ENCODE measurements at regions not wholly inside any gene's neighbourhood (a gene's known extent, or its start where the extent isn't known, plus 50 kb on each side); places are given as distances from the start of the nearest gene placed in this dataset.

GRCh38 chr2:235311044-235311443, 182.8 kb upstream of the AGAP1 start:
- H3K4me1 ChIP-seq (ENCODE audit: control insufficient read depth, extremely low read depth, insufficient read depth, low read length), result no peaks in the 10 kb centered on the region
- no peak overlapping the region for H3K27ac ChIP-seq (ENCODE audit: insufficient read depth, low read length)
- no peaks in the 10 kb centered on the region for H3K9me3 ChIP-seq (ENCODE audit: control insufficient read depth, insufficient read depth, low read depth, low read length)
- no peaks in the 10 kb centered on the region for H3K36me3 ChIP-seq (ENCODE audit: control insufficient read depth, insufficient read depth, low read length)
- no peak for TF ChIP-seq EZH2 (IDR thresholded peaks at IDR 0.05; ENCODE audit: low read length, missing control alignments)
- TF ChIP-seq, protein P1, sequence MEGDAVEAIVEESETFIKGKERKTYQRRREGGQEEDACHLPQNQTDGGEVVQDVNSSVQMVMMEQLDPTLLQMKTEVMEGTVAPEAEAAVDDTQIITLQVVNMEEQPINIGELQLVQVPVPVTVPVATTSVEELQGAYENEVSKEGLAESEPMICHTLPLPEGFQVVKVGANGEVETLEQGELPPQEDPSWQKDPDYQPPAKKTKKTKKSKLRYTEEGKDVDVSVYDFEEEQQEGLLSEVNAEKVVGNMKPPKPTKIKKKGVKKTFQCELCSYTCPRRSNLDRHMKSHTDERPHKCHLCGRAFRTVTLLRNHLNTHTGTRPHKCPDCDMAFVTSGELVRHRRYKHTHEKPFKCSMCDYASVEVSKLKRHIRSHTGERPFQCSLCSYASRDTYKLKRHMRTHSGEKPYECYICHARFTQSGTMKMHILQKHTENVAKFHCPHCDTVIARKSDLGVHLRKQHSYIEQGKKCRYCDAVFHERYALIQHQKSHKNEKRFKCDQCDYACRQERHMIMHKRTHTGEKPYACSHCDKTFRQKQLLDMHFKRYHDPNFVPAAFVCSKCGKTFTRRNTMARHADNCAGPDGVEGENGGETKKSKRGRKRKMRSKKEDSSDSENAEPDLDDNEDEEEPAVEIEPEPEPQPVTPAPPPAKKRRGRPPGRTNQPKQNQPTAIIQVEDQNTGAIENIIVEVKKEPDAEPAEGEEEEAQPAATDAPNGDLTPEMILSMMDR (conservative IDR thresholded peaks at IDR 0.05 in 1 of 2, IDR thresholded peaks at IDR 0.05 in 1 of 2; ENCODE audit: low read depth in 1 of 2, low read length in 2 of 2), result no peak
- no peaks in the 10 kb centered on the region for H3K27me3 ChIP-seq (ENCODE audit: control insufficient read depth, insufficient read depth, low read length)
- no peak for DNase-seq (ENCODE audit: low read depth in 2 of 2)
- no peak overlapping the region for H3K4me2 ChIP-seq (ENCODE audit: extremely low read depth, insufficient read depth, low read length)
- H3K79me2 ChIP-seq (ENCODE audit: control insufficient read depth, insufficient read depth, low read length), result no peaks in the 10 kb centered on the region
- H3K9ac ChIP-seq (ENCODE audit: insufficient read depth, low read length), result no peak overlapping the region
- H3K4me3 ChIP-seq (replicated peaks in 1 of 4; ENCODE audit: control extremely low read depth in 1 of 4, insufficient read depth in 1 of 4, low read depth in 3 of 4, low read length in 4 of 4), result no peak overlapping the region
- H4K20me1 ChIP-seq (ENCODE audit: control insufficient read depth, extremely low read depth, insufficient read depth, low read length), result no peaks in the 10 kb centered on the region
- H2AFZ ChIP-seq (ENCODE audit: low read length), result no peak overlapping the region

DNA sequence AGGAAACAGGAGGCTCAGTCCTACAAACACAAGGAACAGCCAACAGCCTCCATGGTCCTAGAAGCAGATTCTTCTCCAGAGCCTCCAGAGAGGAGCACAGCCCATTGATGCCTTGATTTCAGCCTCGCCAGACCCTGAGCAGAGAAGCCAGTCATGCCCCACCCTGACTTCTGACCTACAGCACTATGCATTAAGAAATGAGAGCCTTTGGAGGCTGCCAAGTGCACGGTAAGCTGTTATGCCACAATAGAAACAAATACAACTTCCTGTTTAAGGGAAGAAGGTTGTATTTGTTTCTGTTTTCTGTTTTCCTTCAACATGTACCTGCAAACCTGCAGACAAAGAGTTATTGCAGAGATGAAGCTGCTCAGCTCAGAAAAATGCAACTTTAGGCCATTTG, 181.3 kb upstream of the AGAP1 start:
- TF ChIP-seq, protein P1 (conservative IDR thresholded peaks at IDR 0.05 in 1 of 2, IDR thresholded peaks at IDR 0.05 in 1 of 2; ENCODE audit: low read depth in 1 of 2, low read length in 2 of 2), result no peak
- no peak for TF ChIP-seq EZH2 (IDR thresholded peaks at IDR 0.05; ENCODE audit: low read length, missing control alignments)
- no peaks in the 10 kb centered on the region for H3K9me3 ChIP-seq (ENCODE audit: control insufficient read depth, insufficient read depth, low read depth, low read length)
- H3K9ac ChIP-seq (ENCODE audit: insufficient read depth, low read length), result no peak overlapping the region
- H3K4me2 ChIP-seq (ENCODE audit: extremely low read depth, insufficient read depth, low read length), result no peak overlapping the region
- no peaks in the 10 kb centered on the region for H4K20me1 ChIP-seq (ENCODE audit: control insufficient read depth, extremely low read depth, insufficient read depth, low read length)
- no peak overlapping the region for H3K4me3 ChIP-seq (replicated peaks in 1 of 4; ENCODE audit: control extremely low read depth in 1 of 4, insufficient read depth in 1 of 4, low read depth in 3 of 4, low read length in 4 of 4)
- no peaks in the 10 kb centered on the region for H3K79me2 ChIP-seq (ENCODE audit: control insufficient read depth, insufficient read depth, low read length)
- no peaks in the 10 kb centered on the region for H3K4me1 ChIP-seq (ENCODE audit: control insufficient read depth, extremely low read depth, insufficient read depth, low read length)
- no peak overlapping the region for H2AFZ ChIP-seq (ENCODE audit: low read length)
- H3K27ac ChIP-seq (ENCODE audit: insufficient read depth, low read length), result no peak overlapping the region
- DNase-seq (ENCODE audit: low read depth in 2 of 2), result no peak
- no peaks in the 10 kb centered on the region for H3K27me3 ChIP-seq (ENCODE audit: control insufficient read depth, insufficient read depth, low read length)
- H3K36me3 ChIP-seq (ENCODE audit: control insufficient read depth, insufficient read depth, low read length), result no peaks in the 10 kb centered on the region

DNA sequence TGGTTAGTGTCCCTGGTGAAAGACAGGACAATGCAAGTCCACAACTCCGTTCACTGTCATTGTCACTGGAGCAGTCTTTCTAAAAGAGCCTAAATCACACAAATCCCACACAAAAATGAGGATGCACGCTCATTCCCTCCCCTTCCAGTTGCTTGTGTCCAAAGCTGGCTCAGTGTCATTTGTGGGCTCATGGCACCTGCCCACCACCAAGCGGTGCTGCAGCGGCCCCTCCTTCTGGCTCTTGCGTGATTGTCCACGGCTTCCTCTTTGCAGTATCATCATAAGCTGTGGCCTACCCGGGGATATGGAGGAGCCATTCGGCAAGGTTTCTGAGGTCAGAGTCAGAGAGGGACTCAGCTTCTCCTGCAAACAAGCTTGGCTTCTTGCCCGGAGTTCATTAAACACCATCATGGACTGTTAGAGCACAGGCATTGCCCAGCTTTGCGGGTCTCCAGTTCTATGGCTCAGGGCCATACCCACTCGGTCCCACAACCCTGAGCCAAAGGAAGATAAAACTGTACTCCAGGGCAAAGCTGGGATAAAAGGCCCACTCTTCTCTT, 179.4 kb upstream of the AGAP1 start:
- TF ChIP-seq, protein P1 (conservative IDR thresholded peaks at IDR 0.05 in 1 of 2, IDR thresholded peaks at IDR 0.05 in 1 of 2; ENCODE audit: low read depth in 1 of 2, low read length in 2 of 2), result no peak
- TF ChIP-seq EZH2 (IDR thresholded peaks at IDR 0.05; ENCODE audit: low read length, missing control alignments), result no peak

More for the DNA sequence above, 179.4 kb upstream of the AGAP1 start:
- peak in 1 of 2 donors; percentile 6 for DNase-seq (ENCODE audit: low read depth in 2 of 2)
- H2AFZ ChIP-seq (ENCODE audit: low read length), result no peak overlapping the region
- H3K4me1 ChIP-seq (ENCODE audit: control insufficient read depth, extremely low read depth, insufficient read depth, low read length), result no peaks in the 10 kb centered on the region
- no peaks in the 10 kb centered on the region for H3K27me3 ChIP-seq (ENCODE audit: control insufficient read depth, insufficient read depth, low read length)
- no peaks in the 10 kb centered on the region for H3K36me3 ChIP-seq (ENCODE audit: control insufficient read depth, insufficient read depth, low read length)
- H3K79me2 ChIP-seq (ENCODE audit: control insufficient read depth, insufficient read depth, low read length), result no peaks in the 10 kb centered on the region
- no peak overlapping the region for H3K4me2 ChIP-seq (ENCODE audit: extremely low read depth, insufficient read depth, low read length)
- H3K27ac ChIP-seq (ENCODE audit: insufficient read depth, low read length), result no peak overlapping the region
- no peaks in the 10 kb centered on the region for H4K20me1 ChIP-seq (ENCODE audit: control insufficient read depth, extremely low read depth, insufficient read depth, low read length)
- no peaks in the 10 kb centered on the region for H3K9me3 ChIP-seq (ENCODE audit: control insufficient read depth, insufficient read depth, low read depth, low read length)
- no peak overlapping the region for H3K9ac ChIP-seq (ENCODE audit: insufficient read depth, low read length)
- no peak overlapping the region for H3K4me3 ChIP-seq (replicated peaks in 1 of 4; ENCODE audit: control extremely low read depth in 1 of 4, insufficient read depth in 1 of 4, low read depth in 3 of 4, low read length in 4 of 4)

All from fibroblast of lung (primary cell).